Hepatocyte (in vitro differentiated cells): ENCODE measurements at regions not wholly inside any gene's neighbourhood (a gene's known extent, or its start where the extent isn't known, plus 50 kb on each side); places are given as distances from the start of the nearest gene placed in this dataset.
"Not testable (repeated sequence)": the region's sequence is repeated elsewhere in the genome, so short reads cannot be mapped to it uniquely, and the experiment has no call there.

Experiments
- CTCF ChIP-seq: fragments of 200-600 bp; sonication (generic); IDR thresholded peaks from 2 replicates; pipeline ENCODE4 v1.5.1; 2016; ENCODE audit warnings: antibody characterized with exemption, mild to moderate bottlenecking; ENCODE audit not compliant: poor library complexity
- EZH2 ChIP-seq: fragments of 200-600 bp; sonication (generic); IDR thresholded peaks from 2 replicates; pipeline ENCODE4 v1.6.1; 2016; ENCODE audit warnings: antibody characterized with exemption, mild to moderate bottlenecking, borderline replicate concordance

GRCh38 chr6:84985490-84985889 lies 221.1 kb upstream of the TBX18 start:
- not testable (repeated sequence) for TF ChIP-seq CTCF, EZH2
